Sigmoid colon (tissue), 6 donors: ENCODE measurements at regions not wholly inside any gene's neighbourhood (a gene's known extent, or its start where the extent isn't known, plus 50 kb on each side); places are given as distances from the start of the nearest gene placed in this dataset.

Experiments used
- DNase-seq: peaks from one replicate; pipeline ENCODE4 v3.0.0-alpha.2; 2019
- H3K27ac ChIP-seq, 4 donors: fragments of 200-600 bp; sonication (generic); one replicate each; pipeline ENCODE4 v1.5.1; 2016 to 2019; ENCODE audit warnings: mild to moderate bottlenecking in 1 of 4
- H3K27me3 ChIP-seq, 3 donors: fragments of 200-600 bp; sonication (generic); one replicate each; pipeline ENCODE4 v1.5.1; 2019; ENCODE audit warnings: mild to moderate bottlenecking in 1 of 3
- H3K36me3 ChIP-seq, 4 donors: fragments of 200-600 bp; sonication (generic); one replicate each; pipeline ENCODE4 v1.5.1; 2016 to 2019
- H3K4me1 ChIP-seq, 4 donors: fragments of 200-600 bp; sonication (generic); one replicate each; pipeline ENCODE4 v1.5.1; 2017 to 2019
- H3K4me3 ChIP-seq, 4 donors: fragments of 200-600 bp; sonication (generic); one replicate each; pipeline ENCODE4 v1.5.1; 2017 to 2019; ENCODE audit warnings: mild to moderate bottlenecking in 2 of 4, moderate library complexity in 1 of 4
- H3K9me3 ChIP-seq, 4 donors: fragments of 200-600 bp in 3 of 4; sonication (generic) in 3 of 4; one replicate each; pipeline versions ENCODE4 v1.5.1 to v1.6.1; 2013 to 2019
- CTCF ChIP-seq, 4 experiments: fragments of 450-650 bp in 3 of 4; fragments of 200-600 bp in 1 of 4; IDR thresholded peaks; one replicate each; pipeline ENCODE4 v1.5.1; 2016 to 2019; ENCODE audit warnings: antibody characterized with exemption in 4 of 4, mild to moderate bottlenecking in 3 of 4, moderate library complexity in 2 of 4
- EP300 ChIP-seq, 4 donors: sonication (generic); formaldehyde crosslinking; IDR thresholded peaks; one replicate each; pipeline ENCODE4 v1.6.1; 2017; ENCODE audit warnings: antibody characterized with exemption in 4 of 4
- POLR2A ChIP-seq, 2 donors: fragments of 450-650 bp; IDR thresholded peaks; one replicate each; pipeline ENCODE4 v1.6.1; 2016; ENCODE audit warnings: antibody characterized with exemption in 2 of 2, mild to moderate bottlenecking in 2 of 2, moderate library complexity in 2 of 2
- POLR2AphosphoS5 ChIP-seq, 4 donors: sonication (generic); formaldehyde crosslinking; IDR thresholded peaks; one replicate each; pipeline ENCODE4 v1.6.1; 2017; ENCODE audit warnings: antibody characterized with exemption in 4 of 4
- whole genome bisulfite sequencing, 2 donors: extraction: QIAGEN DNeasy Blood & Tissue Kit; methylation state at CpG; one replicate each; pipeline ENCODE4 v1.1.7; 2013; 5-methylcytosine and 5-hydroxymethylcytosine counted together
- intact Hi-C: fragments of 100-400 bp; cut with DNase I; formaldehyde crosslinking; loops from one replicate; pipeline ENCODE4 v1.15.1; 2023
- donor health status: healthy with polysubstance abuse.
- donor health status: healthy.

GRCh38 chr4:56272927-56273326, 114.4 kb downstream of the AASDH start:
- no peak for DNase-seq
- 19 to 55% methylated on average over 2 of the region's 2 CpGs for WGBS, 2 donors
- no peak for TF ChIP-seq EP300 (IDR thresholded peaks at IDR 0.05)
- TF ChIP-seq CTCF (IDR thresholded peaks at IDR 0.05) = no peak
- TF ChIP-seq POLR2A (IDR thresholded peaks at IDR 0.05) = no peak
- TF ChIP-seq POLR2AphosphoS5 (IDR thresholded peaks at IDR 0.05) = no peak
- Histone ChIP-seq H3K4me1 (no peaks in the 10 kb centered on the region), H3K4me3 (no peak overlapping the region), H3K9me3 (no peaks in the 10 kb centered on the region), H3K27me3 (no peaks in the 10 kb centered on the region), H3K27ac (no peak overlapping the region), H3K36me3 (no peaks in the 10 kb centered on the region)
- intact Hi-C loops = no loop called here

- no peak overlapping the region for H3K27ac ChIP-seq
- no peak for TF ChIP-seq CTCF (IDR thresholded peaks at IDR 0.05)
- no peak for TF ChIP-seq EP300 (IDR thresholded peaks at IDR 0.05)
- no peak for TF ChIP-seq POLR2A (IDR thresholded peaks at IDR 0.05)
- no peak for TF ChIP-seq POLR2AphosphoS5 (IDR thresholded peaks at IDR 0.05)
- no peaks in the 10 kb centered on the region for H3K36me3 ChIP-seq
- no peaks in the 10 kb centered on the region for H3K9me3 ChIP-seq
- 18 to 73% methylated on average over 11 of the region's 11 CpGs for WGBS, 2 donors
- no peak overlapping the region for H3K4me3 ChIP-seq
- H3K27me3 ChIP-seq = no peaks in the 10 kb centered on the region
- no peaks in the 10 kb centered on the region for H3K4me1 ChIP-seq
- no peak for DNase-seq
- intact Hi-C loops = no loop called here
Measured at GRCh38 chr4:56272003-56272402, 115.3 kb downstream of the AASDH start.

GRCh38 chr4:56271131-56271530, 116.2 kb downstream of the AASDH start:
- TF ChIP-seq POLR2AphosphoS5 (IDR thresholded peaks at IDR 0.05) (no peak), EP300 (IDR thresholded peaks at IDR 0.05) (no peak), CTCF (IDR thresholded peaks at IDR 0.05) (no peak), POLR2A (IDR thresholded peaks at IDR 0.05) (no peak)
- no peaks in the 10 kb centered on the region for H3K4me1 ChIP-seq
- H3K4me3 ChIP-seq = no peak overlapping the region
- DNase-seq = no peak
- 83% methylated on average over 2 of the region's 2 CpGs for WGBS, 2 donors
- no peaks in the 10 kb centered on the region for H3K27me3 ChIP-seq
- H3K9me3 ChIP-seq = no peaks in the 10 kb centered on the region
- H3K27ac ChIP-seq = no peak overlapping the region
- H3K36me3 ChIP-seq = no peaks in the 10 kb centered on the region
- intact Hi-C loops = no loop called here

DNA sequence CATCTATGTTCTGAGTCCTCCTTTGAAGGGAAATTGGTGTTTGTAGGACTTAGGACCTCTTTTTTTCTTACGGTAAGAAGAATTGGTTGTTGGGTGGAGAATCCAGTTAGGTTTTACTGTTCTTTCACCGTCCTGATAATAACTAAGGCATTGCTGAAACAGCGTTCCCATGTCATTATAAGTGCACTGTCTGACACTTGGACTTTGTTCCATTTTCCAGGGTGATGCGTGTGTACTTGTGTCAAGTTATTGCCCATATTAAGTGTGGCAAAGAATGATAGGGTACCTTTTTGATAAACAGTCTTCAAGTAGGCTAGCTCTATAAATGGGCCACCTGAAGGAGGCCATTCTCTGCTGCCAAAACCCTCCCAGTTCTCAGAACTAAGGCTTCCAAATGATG, 119.7 kb downstream of the AASDH start:
- Histone ChIP-seq H3K4me1 (no peaks in the 10 kb centered on the region), H3K27me3 (no peaks in the 10 kb centered on the region), H3K36me3 (no peaks in the 10 kb centered on the region), H3K4me3 (no peak overlapping the region), H3K9me3 (peaks cover 0 to 4% (median 0%) of the 10 kb centered on the region in 4 donors), H3K27ac (no peak overlapping the region)
- no peak for DNase-seq
- 22 to 79% methylated on average over 4 of the region's 4 CpGs for WGBS, 2 donors
- TF ChIP-seq EP300 (IDR thresholded peaks at IDR 0.05) (no peak), POLR2A (IDR thresholded peaks at IDR 0.05) (no peak), POLR2AphosphoS5 (IDR thresholded peaks at IDR 0.05) (no peak), CTCF (IDR thresholded peaks at IDR 0.05) (no peak)
- intact Hi-C loops = no loop called here

- no peaks in the 10 kb centered on the region for H3K36me3 ChIP-seq
- no peak overlapping the region for H3K4me3 ChIP-seq
- H3K4me1 ChIP-seq = no peaks in the 10 kb centered on the region
- H3K27me3 ChIP-seq = no peaks in the 10 kb centered on the region
- TF ChIP-seq POLR2A (IDR thresholded peaks at IDR 0.05) = no peak
- no peak for TF ChIP-seq CTCF (IDR thresholded peaks at IDR 0.05)
- TF ChIP-seq POLR2AphosphoS5 (IDR thresholded peaks at IDR 0.05) = no peak
- no peak for TF ChIP-seq EP300 (IDR thresholded peaks at IDR 0.05)
- intact Hi-C loops = no loop called here
- 78 to 96% methylated on average over 4 of the region's 4 CpGs for WGBS, 2 donors
- no peak for DNase-seq
- H3K27ac ChIP-seq = no peak overlapping the region
- peaks cover 0 to 4% (median 0%) of the 10 kb centered on the region in 4 donors for H3K9me3 ChIP-seq
Measured at GRCh38 chr4:56264873-56265272, 122.4 kb downstream of the AASDH start.
